ENCODE measurements at regions not wholly inside any gene's neighbourhood (a gene's known extent, or its start where the extent isn't known, plus 50 kb on each side); places are given as distances from the start of the nearest gene placed in this dataset.
A peak's percentile ranks its signal among the peaks of the same experiment; 100 is the strongest.

GRCh38 chr12:65556676-65557437 is 267.4 kb upstream of the HMGA2 start:
- Histone ChIP-seq H3K4me2 (ENCODE audit: low read depth, low read length, poor library complexity, severe bottlenecking) (no peak overlapping the region), H3K36me3 (ENCODE audit: low read length) (no peaks in the 10 kb centered on the region), H3K27ac (ENCODE audit: low read depth, low read length) (no peak overlapping the region), H4K20me1 (ENCODE audit: low read depth, low read length) (no peaks in the 10 kb centered on the region), H3K9me2 (replicated peaks; ENCODE audit: insufficient read depth, low read length) (no peaks in the 10 kb centered on the region), H3K9me3 (ENCODE audit: insufficient read depth, low read length) (no peaks in the 10 kb centered on the region), H3F3A (ENCODE audit: insufficient read depth) (no peaks in the 10 kb centered on the region), H3K27me3 (ENCODE audit: low read length) (no peaks in the 10 kb centered on the region), H3K4me3 (ENCODE audit: insufficient read depth, low read length, poor library complexity, severe bottlenecking) (no peak overlapping the region), H2AFZ (ENCODE audit: low read depth, low read length, severe bottlenecking) (no peak overlapping the region), H3K9ac (ENCODE audit: low read length) (no peak overlapping the region), H3K79me2 (ENCODE audit: insufficient read depth, low read length) (no peaks in the 10 kb centered on the region)
- TF ChIP-seq, protein P1, sequence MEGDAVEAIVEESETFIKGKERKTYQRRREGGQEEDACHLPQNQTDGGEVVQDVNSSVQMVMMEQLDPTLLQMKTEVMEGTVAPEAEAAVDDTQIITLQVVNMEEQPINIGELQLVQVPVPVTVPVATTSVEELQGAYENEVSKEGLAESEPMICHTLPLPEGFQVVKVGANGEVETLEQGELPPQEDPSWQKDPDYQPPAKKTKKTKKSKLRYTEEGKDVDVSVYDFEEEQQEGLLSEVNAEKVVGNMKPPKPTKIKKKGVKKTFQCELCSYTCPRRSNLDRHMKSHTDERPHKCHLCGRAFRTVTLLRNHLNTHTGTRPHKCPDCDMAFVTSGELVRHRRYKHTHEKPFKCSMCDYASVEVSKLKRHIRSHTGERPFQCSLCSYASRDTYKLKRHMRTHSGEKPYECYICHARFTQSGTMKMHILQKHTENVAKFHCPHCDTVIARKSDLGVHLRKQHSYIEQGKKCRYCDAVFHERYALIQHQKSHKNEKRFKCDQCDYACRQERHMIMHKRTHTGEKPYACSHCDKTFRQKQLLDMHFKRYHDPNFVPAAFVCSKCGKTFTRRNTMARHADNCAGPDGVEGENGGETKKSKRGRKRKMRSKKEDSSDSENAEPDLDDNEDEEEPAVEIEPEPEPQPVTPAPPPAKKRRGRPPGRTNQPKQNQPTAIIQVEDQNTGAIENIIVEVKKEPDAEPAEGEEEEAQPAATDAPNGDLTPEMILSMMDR (IDR thresholded peaks at IDR 0.05; ENCODE audit: insufficient read depth, low read length, poor library complexity, severe bottlenecking) = peak; percentile 68
- TF ChIP-seq EZH2phosphoT487 (conservative IDR thresholded peaks at IDR 0.05; ENCODE audit: low read length) = no peak

DNA sequence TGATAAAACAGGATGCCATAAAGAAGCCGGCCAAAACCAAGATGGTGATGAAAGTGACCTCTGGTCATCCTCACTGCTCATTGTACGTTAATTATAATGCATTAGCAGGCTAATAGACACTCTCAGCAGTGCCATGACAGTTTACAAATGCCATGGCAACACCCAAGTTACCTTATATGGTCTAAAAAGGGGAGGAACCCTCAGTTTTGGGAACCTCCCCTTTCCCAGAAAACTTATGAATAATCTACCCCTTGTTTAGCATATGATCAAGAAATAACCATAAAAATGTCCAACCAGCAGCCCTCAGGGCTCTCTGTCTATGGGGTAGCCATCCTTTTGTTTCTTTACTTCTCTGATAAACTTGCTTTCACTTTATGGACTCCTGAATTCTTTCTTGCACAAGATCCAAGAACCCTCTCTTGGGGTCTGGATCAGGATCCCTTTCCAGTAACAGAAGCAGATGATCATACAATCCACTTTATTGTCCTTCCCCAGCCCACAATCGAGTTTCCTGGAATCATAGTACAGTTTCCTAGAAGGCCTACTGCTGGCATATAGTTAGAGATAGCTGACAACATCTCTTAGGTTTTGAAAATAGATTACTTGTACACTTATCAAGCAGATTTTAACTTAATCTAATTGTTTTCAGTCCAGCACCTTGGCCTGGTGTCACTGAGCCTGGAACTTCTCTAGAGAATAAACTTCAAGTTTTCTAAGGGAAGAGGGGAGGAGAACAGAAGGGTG is 266.7 kb upstream of the HMGA2 start:
- Histone ChIP-seq H3K79me2 (ENCODE audit: insufficient read depth, low read length) (no peaks in the 10 kb centered on the region), H2AFZ (ENCODE audit: low read depth, low read length, severe bottlenecking) (no peak overlapping the region), H3K27me3 (ENCODE audit: low read length) (no peaks in the 10 kb centered on the region), H3K36me3 (ENCODE audit: low read length) (no peaks in the 10 kb centered on the region), H3K27ac (ENCODE audit: low read depth, low read length) (no peak overlapping the region), H4K20me1 (ENCODE audit: low read depth, low read length) (no peaks in the 10 kb centered on the region), H3F3A (ENCODE audit: insufficient read depth) (no peaks in the 10 kb centered on the region), H3K9me2 (replicated peaks; ENCODE audit: insufficient read depth, low read length) (no peaks in the 10 kb centered on the region), H3K9ac (ENCODE audit: low read length) (no peak overlapping the region), H3K4me3 (ENCODE audit: insufficient read depth, low read length, poor library complexity, severe bottlenecking) (no peak overlapping the region), H3K9me3 (ENCODE audit: insufficient read depth, low read length) (no peaks in the 10 kb centered on the region), H3K4me2 (ENCODE audit: low read depth, low read length, poor library complexity, severe bottlenecking) (no peak overlapping the region)
- TF ChIP-seq, protein P1 (IDR thresholded peaks at IDR 0.05; ENCODE audit: insufficient read depth, low read length, poor library complexity, severe bottlenecking) = no peak
- TF ChIP-seq EZH2phosphoT487 (conservative IDR thresholded peaks at IDR 0.05; ENCODE audit: low read length) = no peak

GRCh38 chr12:65560286-65560685 is 264.0 kb upstream of the HMGA2 start:
- no peak overlapping the region for H3K9ac ChIP-seq (ENCODE audit: low read length)
- no peak overlapping the region for H3K27ac ChIP-seq (ENCODE audit: low read depth, low read length)
- H3K9me3 ChIP-seq (ENCODE audit: insufficient read depth, low read length) = no peaks in the 10 kb centered on the region
- no peaks in the 10 kb centered on the region for H3F3A ChIP-seq (ENCODE audit: insufficient read depth)
- H3K79me2 ChIP-seq (ENCODE audit: insufficient read depth, low read length) = no peaks in the 10 kb centered on the region
- H3K9me2 ChIP-seq (replicated peaks; ENCODE audit: insufficient read depth, low read length) = no peaks in the 10 kb centered on the region
- H3K4me2 ChIP-seq (ENCODE audit: low read depth, low read length, poor library complexity, severe bottlenecking) = no peak overlapping the region
- H3K4me3 ChIP-seq (ENCODE audit: insufficient read depth, low read length, poor library complexity, severe bottlenecking) = no peak overlapping the region
- H3K36me3 ChIP-seq (ENCODE audit: low read length) = no peaks in the 10 kb centered on the region
- H4K20me1 ChIP-seq (ENCODE audit: low read depth, low read length) = no peaks in the 10 kb centered on the region
- no peak overlapping the region for H2AFZ ChIP-seq (ENCODE audit: low read depth, low read length, severe bottlenecking)
- no peaks in the 10 kb centered on the region for H3K27me3 ChIP-seq (ENCODE audit: low read length)
- no peak for TF ChIP-seq EZH2phosphoT487 (conservative IDR thresholded peaks at IDR 0.05; ENCODE audit: low read length)
- TF ChIP-seq, protein P1 (IDR thresholded peaks at IDR 0.05; ENCODE audit: insufficient read depth, low read length, poor library complexity, severe bottlenecking) = no peak
